GM12892 (cell line): ENCODE measurements at regions not wholly inside any gene's neighbourhood (a gene's known extent, or its start where the extent isn't known, plus 50 kb on each side); places are given as distances from the start of the nearest gene placed in this dataset.

Experiments used
- POLR2A ChIP-seq: IDR thresholded peaks from 2 replicates; pipeline ENCODE4 v1.6.1; 2011; ENCODE audit warnings: low read depth, low read length, control low read depth
- POLR2AphosphoS5 ChIP-seq: IDR thresholded peaks from 2 replicates; pipeline ENCODE4 v1.6.1; 2011; ENCODE audit warnings: low read depth, low read length, control low read depth

DNA sequence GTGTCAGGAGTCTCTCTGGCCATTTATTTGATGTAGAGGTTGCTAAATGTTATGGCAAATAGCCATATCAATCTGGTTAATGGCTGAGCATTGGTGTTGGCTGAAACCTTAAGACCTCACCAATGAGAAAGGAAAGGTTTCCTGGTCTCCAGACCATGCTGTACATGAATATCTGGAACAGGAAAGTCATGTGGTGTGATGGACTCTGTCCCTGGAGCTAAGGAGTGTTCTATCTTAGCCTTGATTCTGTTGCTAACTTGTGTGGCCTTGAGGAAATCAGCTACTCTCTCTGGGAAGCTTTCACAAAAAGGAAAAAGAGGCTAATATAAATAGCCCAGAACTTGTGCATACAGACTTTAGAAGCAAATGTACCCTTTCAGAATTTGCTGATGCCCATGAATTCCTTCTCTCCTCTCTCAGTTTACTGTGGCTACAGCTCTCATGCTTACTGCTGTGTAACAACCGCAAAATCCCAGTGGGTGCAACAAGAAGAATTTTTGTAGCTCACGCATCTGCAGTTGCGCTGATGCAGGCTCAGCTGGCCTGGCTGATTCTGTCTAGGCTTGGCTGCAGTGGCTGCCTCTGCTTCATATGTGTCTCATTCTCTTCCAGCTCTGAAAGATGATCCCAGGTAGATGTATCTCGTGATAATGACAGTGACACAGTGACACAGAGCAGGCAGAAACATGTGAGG, 287.5 kb downstream of the NPIPA8 start:
- TF ChIP-seq POLR2AphosphoS5, result no peak
- no peak for TF ChIP-seq POLR2A
